ENCODE measurements at regions not wholly inside any gene's neighbourhood (a gene's known extent, or its start where the extent isn't known, plus 50 kb on each side); places are given as distances from the start of the nearest gene placed in this dataset.
A peak's percentile ranks its signal among the peaks of the same experiment; 100 is the strongest.

DNA sequence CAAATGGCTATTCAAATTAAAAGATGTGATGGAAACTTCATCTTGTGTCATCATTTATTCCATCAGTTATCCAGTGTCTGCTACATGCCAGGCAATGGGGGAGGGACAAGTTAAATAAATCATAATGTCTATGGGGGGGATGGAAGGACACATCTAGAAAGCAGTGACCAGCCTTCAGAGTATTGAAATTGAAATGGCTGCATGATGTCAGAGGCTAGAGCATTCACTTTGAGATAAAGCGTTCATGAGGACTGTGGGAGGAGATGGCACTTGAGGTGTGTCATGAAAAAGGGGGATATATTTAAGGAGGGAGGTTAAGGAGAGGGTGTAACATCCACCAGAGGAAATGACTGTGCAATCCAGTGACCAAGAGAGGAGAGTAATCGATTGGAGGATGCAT lies 50.6 kb downstream of the SLIT2 start:
- no peak for ATAC-seq
- H3K4me3 ChIP-seq: no peak overlapping the region
- no peak overlapping the region for H3K27ac ChIP-seq
- no peaks in the 10 kb centered on the region for H3K4me1 ChIP-seq
- H3K9me3 ChIP-seq: no peaks in the 10 kb centered on the region
- no peaks in the 10 kb centered on the region for H3K27me3 ChIP-seq
- intact Hi-C loops (cut with DNase I): no loop called here
- DNase-seq: no peak
- H3K36me3 ChIP-seq: no peaks in the 10 kb centered on the region
- TF ChIP-seq, protein P1, sequence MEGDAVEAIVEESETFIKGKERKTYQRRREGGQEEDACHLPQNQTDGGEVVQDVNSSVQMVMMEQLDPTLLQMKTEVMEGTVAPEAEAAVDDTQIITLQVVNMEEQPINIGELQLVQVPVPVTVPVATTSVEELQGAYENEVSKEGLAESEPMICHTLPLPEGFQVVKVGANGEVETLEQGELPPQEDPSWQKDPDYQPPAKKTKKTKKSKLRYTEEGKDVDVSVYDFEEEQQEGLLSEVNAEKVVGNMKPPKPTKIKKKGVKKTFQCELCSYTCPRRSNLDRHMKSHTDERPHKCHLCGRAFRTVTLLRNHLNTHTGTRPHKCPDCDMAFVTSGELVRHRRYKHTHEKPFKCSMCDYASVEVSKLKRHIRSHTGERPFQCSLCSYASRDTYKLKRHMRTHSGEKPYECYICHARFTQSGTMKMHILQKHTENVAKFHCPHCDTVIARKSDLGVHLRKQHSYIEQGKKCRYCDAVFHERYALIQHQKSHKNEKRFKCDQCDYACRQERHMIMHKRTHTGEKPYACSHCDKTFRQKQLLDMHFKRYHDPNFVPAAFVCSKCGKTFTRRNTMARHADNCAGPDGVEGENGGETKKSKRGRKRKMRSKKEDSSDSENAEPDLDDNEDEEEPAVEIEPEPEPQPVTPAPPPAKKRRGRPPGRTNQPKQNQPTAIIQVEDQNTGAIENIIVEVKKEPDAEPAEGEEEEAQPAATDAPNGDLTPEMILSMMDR (IDR thresholded peaks at IDR 0.05): no peak

DNA sequence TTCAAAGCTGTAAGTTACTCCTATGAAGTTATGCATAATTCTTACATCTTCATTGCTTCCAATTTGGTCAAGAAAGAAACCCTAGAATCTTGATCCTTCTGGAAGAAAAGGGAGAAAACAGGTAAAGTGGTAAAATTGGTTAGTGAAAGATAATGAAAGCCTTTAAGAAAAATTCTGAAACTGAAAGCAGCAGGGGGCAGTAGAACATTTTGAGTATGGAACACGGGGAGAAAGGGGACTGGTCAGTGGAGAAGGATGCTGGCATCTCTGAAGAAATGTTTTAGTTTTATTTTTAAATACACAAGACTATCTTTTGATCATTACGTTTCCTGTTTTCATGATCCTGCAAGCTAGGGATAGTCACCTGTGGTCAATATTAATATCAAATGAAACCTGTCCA lies 54.3 kb downstream of the SLIT2 start:
- Histone ChIP-seq H3K27me3 (no peaks in the 10 kb centered on the region), H3K9me3 (no peaks in the 10 kb centered on the region), H3K4me3 (no peak overlapping the region), H3K36me3 (no peaks in the 10 kb centered on the region), H3K4me1 (no peaks in the 10 kb centered on the region), H3K27ac (no peak overlapping the region)
- DNase-seq: no peak
- TF ChIP-seq, protein P1 (IDR thresholded peaks at IDR 0.05): peak; percentile 22
- intact Hi-C loops (cut with DNase I): no loop called here
- ATAC-seq: no peak

DNA sequence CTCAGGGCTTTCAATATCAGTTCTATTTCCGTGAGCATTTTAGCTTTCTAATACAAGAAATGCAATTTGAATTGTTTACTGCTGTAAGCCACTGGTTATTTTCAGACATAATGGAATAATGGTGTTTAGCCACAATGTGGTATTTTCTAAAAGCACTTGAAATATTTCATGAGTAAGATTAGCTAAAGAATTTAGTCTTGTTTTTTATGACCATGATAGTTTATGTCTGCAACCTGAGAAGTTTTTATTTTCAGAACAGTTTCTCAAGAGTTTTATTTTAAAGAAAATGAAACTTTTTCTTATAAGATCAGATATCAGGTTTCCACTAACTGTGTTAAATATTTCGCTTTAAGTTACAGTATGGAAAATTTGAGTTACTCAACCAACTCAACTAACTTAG lies 60.2 kb downstream of the SLIT2 start:
- Histone ChIP-seq H3K27ac (no peak overlapping the region), H3K4me1 (no peaks in the 10 kb centered on the region), H3K27me3 (no peaks in the 10 kb centered on the region), H3K4me3 (no peak overlapping the region), H3K36me3 (no peaks in the 10 kb centered on the region), H3K9me3 (no peaks in the 10 kb centered on the region)
- intact Hi-C loops (cut with DNase I): no loop called here
- DNase-seq (no peak), ATAC-seq (no peak)
- TF ChIP-seq, protein P1 (IDR thresholded peaks at IDR 0.05): no peak

DNA sequence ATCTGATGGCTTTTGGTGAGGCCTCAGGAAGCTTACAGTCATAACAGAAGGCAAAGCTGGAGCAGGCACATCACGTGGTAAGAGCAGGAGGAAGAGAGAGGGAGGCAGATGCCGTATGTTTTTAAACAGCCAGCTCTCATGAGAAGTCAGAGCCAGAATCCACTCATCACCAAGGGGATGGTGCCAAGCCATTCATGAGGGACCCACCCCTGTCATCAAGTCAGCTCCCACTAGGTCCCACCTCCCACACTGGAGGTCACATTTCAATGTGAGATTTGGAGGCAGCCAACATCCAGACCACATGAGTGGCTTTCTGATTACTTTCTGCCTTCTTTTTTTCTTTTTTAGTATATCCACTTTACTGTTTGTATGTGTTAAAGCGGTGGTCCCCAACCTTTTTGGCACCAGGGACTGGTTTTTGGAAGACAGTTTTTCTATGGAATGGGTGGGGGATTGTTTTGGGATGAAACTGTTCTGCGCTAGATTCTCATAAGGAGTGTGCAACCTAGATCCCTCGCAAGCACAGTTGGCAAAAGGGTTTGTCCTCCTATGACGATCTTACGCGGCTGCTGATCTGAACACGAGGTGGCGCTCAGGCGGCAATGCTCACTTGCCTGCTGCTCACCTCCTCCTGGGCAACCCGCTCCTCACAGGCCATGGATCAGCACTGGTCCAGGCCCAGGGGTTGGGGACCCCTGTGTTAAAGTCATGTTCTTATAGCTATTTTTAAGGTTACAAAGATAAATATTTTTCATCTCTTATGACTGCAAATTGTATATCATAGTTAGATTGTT lies 61.7 kb downstream of the SLIT2 start:
- Histone ChIP-seq H3K9me3 (no peaks in the 10 kb centered on the region), H3K27me3 (no peaks in the 10 kb centered on the region), H3K4me3 (no peak overlapping the region), H3K36me3 (no peaks in the 10 kb centered on the region), H3K4me1 (peaks cover 4% of the 10 kb centered on the region), H3K27ac (no peak overlapping the region)
- DNase-seq (no peak), ATAC-seq (no peak)
- intact Hi-C loops (cut with DNase I): no loop called here
- TF ChIP-seq, protein P1 (IDR thresholded peaks at IDR 0.05): no peak

DNA sequence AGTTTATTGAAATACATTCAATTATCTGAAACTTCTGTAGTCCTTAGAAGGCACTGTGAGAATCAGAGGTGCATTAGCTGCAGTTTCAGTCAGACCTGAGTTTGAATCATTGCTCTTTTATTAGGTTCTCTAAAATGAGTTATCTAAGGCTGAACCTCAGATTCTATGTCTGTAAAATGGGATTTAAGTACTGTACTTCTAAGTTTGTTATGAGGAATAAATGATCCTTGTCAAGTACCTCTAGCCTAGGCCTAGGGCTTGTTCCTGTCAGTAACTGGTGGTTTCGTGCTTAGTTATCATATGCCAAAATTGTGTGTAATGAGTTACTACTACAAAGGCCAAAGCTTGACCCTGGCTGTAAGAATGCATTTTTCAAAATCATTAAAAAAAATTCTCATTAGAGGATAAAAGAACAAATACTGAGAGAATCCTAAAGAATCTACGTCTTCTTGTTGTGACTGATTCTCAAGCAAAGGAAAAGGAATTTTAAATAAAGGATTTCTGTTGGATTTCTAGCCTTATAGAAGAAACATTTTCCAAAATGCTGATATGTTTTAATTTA lies 65.8 kb downstream of the SLIT2 start:
- no peak for DNase-seq
- intact Hi-C loops (cut with DNase I): no loop called here

More for the DNA sequence above, 65.8 kb downstream of the SLIT2 start:
- TF ChIP-seq, protein P1 (IDR thresholded peaks at IDR 0.05): no peak
- H3K27me3 ChIP-seq: no peaks in the 10 kb centered on the region
- H3K4me3 ChIP-seq: no peak overlapping the region
- ATAC-seq: no peak
- H3K9me3 ChIP-seq: no peaks in the 10 kb centered on the region
- H3K4me1 ChIP-seq: peaks cover 7% of the 10 kb centered on the region
- no peaks in the 10 kb centered on the region for H3K36me3 ChIP-seq
- no peak overlapping the region for H3K27ac ChIP-seq
